ENCODE measurements at regions not wholly inside any gene's neighbourhood (a gene's known extent, or its start where the extent isn't known, plus 50 kb on each side); places are given as distances from the start of the nearest gene placed in this dataset.
A peak's percentile ranks its signal among the peaks of the same experiment; 100 is the strongest.

GRCh38 chr4:153151535-153152455, 52.4 kb upstream of the TRIM2 start:
- no peaks in the 10 kb centered on the region for H3K36me3 ChIP-seq (ENCODE audit: control insufficient read depth in 4 of 4, insufficient read depth in 3 of 4, low read depth in 1 of 4, low read length in 3 of 4)
- H3K4me3 ChIP-seq (ENCODE audit: low read depth in 1 of 3, low read length in 3 of 3): peak overlapping the region in 1 of 3 donors; percentile 52
- H3K27me3 ChIP-seq (ENCODE audit: control insufficient read depth in 4 of 4, insufficient read depth in 4 of 4, low read length in 3 of 4): peaks cover 0 to 7% (median 2%) of the 10 kb centered on the region in 4 donors
- H3K9me3 ChIP-seq (ENCODE audit: control insufficient read depth in 4 of 4, low read length in 3 of 4): no peaks in the 10 kb centered on the region
- DNase-seq (ENCODE audit: low spot score): no peak
- peaks cover 3 to 23% (median 19%) of the 10 kb centered on the region in 4 donors for H3K4me1 ChIP-seq (ENCODE audit: control insufficient read depth in 4 of 4, insufficient read depth in 4 of 4, low read length in 3 of 4)
- H3K9ac ChIP-seq (ENCODE audit: low read depth in 1 of 2, low read length in 2 of 2): no peak overlapping the region
- H3K27ac ChIP-seq (ENCODE audit: low read depth in 1 of 2, low read length in 2 of 2): no peak overlapping the region
- TF ChIP-seq REST (IDR thresholded peaks at IDR 0.05) (no peak), TAF1 (conservative IDR thresholded peaks at IDR 0.05) (no peak), NR2F2 (IDR thresholded peaks at IDR 0.05) (no peak), EGR1 (IDR thresholded peaks at IDR 0.05; ENCODE audit: low read depth in 2 of 2) (no peak), ZBTB33 (IDR thresholded peaks at IDR 0.05) (no peak), SP1 (IDR thresholded peaks at IDR 0.05) (no peak), HNF4G (IDR thresholded peaks at IDR 0.05) (no peak)
- 24% methylated on average over 31 of the region's 31 CpGs for WGBS

- TF ChIP-seq HNF4G (IDR thresholded peaks at IDR 0.05) (no peak), REST (IDR thresholded peaks at IDR 0.05) (no peak), CTCF (IDR thresholded peaks at IDR 0.05; ENCODE audit: low read depth, low read length, missing input control) (no peak), NR2F2 (IDR thresholded peaks at IDR 0.05) (no peak), TAF1 (conservative IDR thresholded peaks at IDR 0.05) (no peak), FOXA1 (IDR thresholded peaks at IDR 0.05) (no peak), ATF3 (IDR thresholded peaks at IDR 0.05) (no peak), RXRA (IDR thresholded peaks at IDR 0.05) (no peak), RAD21 (IDR thresholded peaks at IDR 0.05) (no peak), FOXA2 (IDR thresholded peaks at IDR 0.05) (no peak), GABPA (IDR thresholded peaks at IDR 0.05 in 1 of 2, conservative IDR thresholded peaks at IDR 0.05 in 1 of 2) (no peak), JUND (IDR thresholded peaks at IDR 0.05) (no peak)
- 2% methylated on average over 44 of the region's 44 CpGs for WGBS
- H3K4me1 ChIP-seq (ENCODE audit: control insufficient read depth in 4 of 4, insufficient read depth in 4 of 4, low read length in 3 of 4): peaks cover 3 to 23% (median 19%) of the 10 kb centered on the region in 4 donors
- peaks cover 0 to 7% (median 3%) of the 10 kb centered on the region in 4 donors for H3K27me3 ChIP-seq (ENCODE audit: control insufficient read depth in 4 of 4, insufficient read depth in 4 of 4, low read length in 3 of 4)
- H3K9ac ChIP-seq (ENCODE audit: low read depth in 1 of 2, low read length in 2 of 2): no peak overlapping the region
- no peaks in the 10 kb centered on the region for H3K36me3 ChIP-seq (ENCODE audit: control insufficient read depth in 4 of 4, insufficient read depth in 3 of 4, low read depth in 1 of 4, low read length in 3 of 4)
- no peaks in the 10 kb centered on the region for H3K9me3 ChIP-seq (ENCODE audit: control insufficient read depth in 4 of 4, low read length in 3 of 4)
- DNase-seq (ENCODE audit: low spot score): no peak
- peak overlapping the region; percentile 2 to 52 (median 32) for H3K4me3 ChIP-seq (ENCODE audit: low read depth in 1 of 3, low read length in 3 of 3)
- no peak overlapping the region for H3K27ac ChIP-seq (ENCODE audit: low read depth in 1 of 2, low read length in 2 of 2)
Measured at GRCh38 chr4:153152501-153153338, 51.5 kb upstream of the TRIM2 start.
